Breast epithelium (tissue), 3 donors: ENCODE measurements at regions not wholly inside any gene's neighbourhood (a gene's known extent, or its start where the extent isn't known, plus 50 kb on each side); places are given as distances from the start of the nearest gene placed in this dataset.

ENCODE experiments used
- POLR2A ChIP-seq: fragments of 450-650 bp; IDR thresholded peaks from one replicate; pipeline ENCODE4 v1.6.1; 2016; ENCODE audit warnings: antibody characterized with exemption, mild to moderate bottlenecking, moderate library complexity
- POLR2AphosphoS5 ChIP-seq, 3 donors: sonication (generic); formaldehyde crosslinking; IDR thresholded peaks; one replicate each; pipeline ENCODE4 v1.6.1; 2017; ENCODE audit warnings: antibody characterized with exemption in 3 of 3
- TF ChIP-seq, protein P1 (sequence below), 3 donors: fragments of 450-650 bp; IDR thresholded peaks; one replicate each; pipeline ENCODE4 v1.5.1; 2016 to 2017; ENCODE audit warnings: antibody characterized with exemption in 3 of 3, mild to moderate bottlenecking in 3 of 3, moderate library complexity in 3 of 3

DNA sequence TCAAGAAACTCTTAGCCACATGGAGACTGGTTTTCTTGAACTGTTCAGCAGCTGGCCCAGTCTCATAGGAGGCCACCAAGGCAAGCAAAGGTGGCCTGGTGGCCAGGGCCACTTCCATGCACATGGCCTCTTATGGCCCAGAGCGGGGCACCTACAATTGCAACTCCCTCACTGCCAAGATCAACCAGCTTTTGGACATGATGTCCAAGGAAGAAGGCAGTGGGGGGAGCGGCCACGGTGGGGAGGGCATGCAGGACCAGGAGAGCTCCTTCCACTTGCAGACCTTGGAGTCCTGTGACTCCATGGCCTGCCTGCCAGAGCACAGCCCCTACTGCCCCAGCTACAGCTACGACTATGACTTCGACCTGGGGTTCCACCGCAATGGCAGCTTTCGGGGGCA lies 398.9 kb upstream of the PTPRD start:
- TF ChIP-seq POLR2A (no peak), POLR2AphosphoS5 (IDR thresholded peaks at IDR 0.05) (no peak)
- TF ChIP-seq, protein P1, sequence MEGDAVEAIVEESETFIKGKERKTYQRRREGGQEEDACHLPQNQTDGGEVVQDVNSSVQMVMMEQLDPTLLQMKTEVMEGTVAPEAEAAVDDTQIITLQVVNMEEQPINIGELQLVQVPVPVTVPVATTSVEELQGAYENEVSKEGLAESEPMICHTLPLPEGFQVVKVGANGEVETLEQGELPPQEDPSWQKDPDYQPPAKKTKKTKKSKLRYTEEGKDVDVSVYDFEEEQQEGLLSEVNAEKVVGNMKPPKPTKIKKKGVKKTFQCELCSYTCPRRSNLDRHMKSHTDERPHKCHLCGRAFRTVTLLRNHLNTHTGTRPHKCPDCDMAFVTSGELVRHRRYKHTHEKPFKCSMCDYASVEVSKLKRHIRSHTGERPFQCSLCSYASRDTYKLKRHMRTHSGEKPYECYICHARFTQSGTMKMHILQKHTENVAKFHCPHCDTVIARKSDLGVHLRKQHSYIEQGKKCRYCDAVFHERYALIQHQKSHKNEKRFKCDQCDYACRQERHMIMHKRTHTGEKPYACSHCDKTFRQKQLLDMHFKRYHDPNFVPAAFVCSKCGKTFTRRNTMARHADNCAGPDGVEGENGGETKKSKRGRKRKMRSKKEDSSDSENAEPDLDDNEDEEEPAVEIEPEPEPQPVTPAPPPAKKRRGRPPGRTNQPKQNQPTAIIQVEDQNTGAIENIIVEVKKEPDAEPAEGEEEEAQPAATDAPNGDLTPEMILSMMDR (IDR thresholded peaks at IDR 0.05): no peak
